GM19397 (cell line): ENCODE measurements at regions not wholly inside any gene's neighbourhood (a gene's known extent, or its start where the extent isn't known, plus 50 kb on each side); places are given as distances from the start of the nearest gene placed in this dataset.

Experiments used
- ATAC-seq: cut with Tn5 transposase; IDR thresholded peaks from one replicate; pipeline ENCODE4 v1.9.1; 2021; ENCODE audit warnings: mild to moderate bottlenecking, moderate library complexity; ENCODE audit not compliant: unreplicated experiment

DNA sequence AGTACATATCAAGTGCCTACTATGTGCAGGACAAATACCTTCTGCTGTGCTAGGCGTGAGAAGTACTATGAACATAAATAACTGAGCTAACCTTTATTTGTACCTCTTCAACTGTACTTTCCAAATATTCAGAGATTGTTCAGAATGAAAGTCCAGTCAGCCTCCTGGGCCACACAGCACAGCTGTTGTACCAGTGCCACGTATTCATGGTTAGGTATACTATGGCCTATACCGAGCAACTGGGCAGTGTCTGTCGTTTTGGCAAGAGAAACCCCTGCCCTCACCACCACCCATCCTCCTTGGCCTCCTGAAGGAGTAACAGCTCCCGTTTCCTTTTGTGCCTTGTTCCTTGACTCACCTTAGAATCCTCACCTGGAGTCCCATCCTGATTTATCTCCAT, 53.0 kb downstream of the RASSF10 start:
- no peak for ATAC-seq

DNA sequence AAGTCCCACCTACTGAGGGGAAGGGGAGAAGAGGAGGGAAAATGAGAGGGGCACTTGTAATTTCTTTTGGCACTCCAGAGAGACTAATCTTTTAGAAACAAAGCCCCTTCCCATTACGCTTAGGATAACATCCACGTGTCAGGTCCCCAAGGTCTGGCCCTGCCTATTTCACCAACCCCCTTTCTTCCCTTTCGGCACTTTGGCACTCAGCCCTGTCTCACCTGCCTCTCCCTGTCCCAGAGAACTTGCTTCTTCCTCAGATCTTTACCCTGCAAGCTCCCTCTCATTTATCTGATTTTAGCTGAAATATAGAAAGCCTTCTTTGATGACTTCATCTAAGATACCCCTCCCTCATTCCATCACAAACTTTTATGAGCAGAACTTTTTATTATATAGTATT, 55.5 kb downstream of the RASSF10 start:
- ATAC-seq = no peak

DNA sequence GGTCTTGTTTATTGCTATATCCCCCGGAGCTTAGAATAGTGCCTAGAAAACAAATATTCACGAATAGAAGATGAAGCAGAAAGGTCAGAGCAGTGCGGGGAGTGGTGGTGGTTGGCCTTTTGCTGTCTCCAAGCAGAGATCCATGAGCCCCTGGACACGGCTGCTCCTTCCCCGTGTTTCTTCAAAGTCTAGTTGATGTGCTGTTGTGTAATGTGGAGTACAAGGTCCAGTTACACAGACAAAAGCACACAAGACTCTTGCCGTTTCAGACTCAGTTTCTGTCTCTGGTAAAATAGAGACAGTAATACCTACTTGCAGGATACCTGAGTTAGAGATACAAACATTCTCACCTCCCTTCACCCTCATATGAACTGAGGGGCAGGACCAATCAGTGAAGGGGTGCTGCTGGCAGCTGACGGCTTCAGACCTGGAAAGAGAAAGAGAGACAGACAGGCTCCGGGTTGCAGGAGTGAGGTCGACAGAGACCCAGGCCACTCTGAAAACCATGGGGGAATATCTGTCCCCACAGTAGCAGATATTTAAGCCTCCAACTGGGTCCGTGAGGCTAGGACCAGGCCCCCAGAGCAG, 56.2 kb downstream of the RASSF10 start:
- ATAC-seq = no peak

DNA sequence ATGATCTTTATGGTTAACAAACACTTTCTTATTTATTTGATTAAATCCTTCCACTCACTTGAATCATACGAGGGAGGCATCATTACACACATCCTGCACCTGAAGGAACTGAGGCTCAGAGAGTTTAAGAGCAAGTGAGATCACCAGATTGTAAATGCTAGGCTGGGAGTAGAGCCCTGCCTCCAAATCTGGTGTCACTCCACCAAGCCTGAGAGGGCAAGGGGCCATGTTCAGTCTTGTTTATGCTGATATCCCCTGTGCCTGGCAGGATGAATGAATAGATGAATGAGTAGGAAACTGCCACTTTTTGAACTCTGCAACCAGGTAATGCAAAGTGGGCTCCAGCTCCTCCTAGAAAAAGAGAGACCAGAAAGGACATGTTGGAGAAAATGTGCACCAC, 59.1 kb downstream of the RASSF10 start:
- ATAC-seq = no peak

DNA sequence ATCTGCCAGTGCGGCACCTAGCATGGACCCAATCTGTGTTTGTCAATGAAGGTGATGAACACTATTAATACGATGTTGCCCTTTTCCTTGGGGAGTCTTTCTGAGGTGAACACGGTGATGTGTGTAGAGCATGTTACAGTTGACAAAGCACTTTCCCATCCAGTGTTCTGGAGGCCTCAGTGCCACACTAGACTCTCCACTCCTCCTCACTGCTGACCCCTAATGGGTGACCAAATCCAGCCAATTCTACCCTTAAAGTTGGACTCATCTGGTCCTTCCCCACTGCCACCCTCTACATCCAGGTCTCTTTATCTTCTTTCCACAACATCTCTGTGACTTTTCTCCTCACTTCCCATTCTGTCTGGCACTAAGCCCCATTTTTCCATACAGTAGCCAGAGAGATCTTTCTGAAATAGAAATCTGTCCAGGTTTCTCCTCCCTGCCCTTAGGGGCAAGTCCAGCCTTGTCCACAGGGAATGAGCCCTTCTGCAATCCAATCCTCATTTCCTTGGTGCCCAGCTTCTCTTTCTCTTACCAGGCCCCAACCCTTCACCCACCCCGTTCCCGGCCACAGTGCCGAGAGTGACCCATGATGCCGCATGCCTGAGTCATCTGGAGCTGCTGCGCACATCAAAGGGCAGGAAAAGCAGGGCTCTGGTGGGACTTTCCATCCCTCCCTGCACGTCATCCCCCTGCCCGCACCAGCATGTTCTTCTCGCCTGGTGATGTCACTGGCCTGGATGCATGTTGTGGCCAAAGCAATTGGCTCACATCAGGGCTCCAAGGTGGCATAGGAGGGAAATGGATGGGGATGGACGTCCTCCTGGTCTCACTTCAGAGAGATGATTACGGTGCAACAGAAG, 64.2 kb downstream of the RASSF10 start:
- no peak for ATAC-seq

DNA sequence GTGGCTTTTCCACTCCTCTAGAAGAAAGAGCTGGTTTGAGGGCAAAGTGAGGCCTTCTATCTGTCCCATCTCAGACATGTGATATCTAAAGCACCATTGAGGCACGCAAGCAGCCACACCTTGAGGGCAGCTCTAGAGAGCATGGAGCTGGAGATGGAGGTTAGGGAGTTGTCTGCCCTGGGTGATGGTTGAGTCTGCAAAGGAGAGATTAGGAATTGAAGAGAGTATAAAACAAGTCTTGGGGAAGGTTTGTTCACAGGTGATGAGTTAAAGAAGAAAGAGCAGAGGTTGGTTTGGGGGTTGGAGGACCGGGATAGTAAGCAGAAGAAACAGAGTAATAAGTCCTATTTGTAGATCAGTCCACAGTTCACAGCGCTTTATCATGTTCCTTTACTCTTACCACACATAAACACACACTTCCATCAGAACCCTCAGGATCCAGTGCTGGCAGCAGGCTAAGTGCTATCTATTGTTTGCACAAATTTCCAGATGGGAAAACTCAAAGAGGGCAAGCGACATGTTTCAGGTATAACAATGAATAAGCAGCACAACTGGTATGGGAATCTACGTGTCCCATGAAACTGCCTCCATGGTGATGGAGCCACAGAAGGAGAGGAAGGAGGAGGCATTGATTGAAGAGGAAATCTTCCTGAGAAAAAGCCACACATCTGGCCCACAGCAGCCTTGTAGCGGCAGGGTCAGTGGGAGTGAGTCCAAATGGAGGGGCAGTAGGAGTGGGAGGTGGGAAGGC, 65.8 kb downstream of the RASSF10 start:
- no peak for ATAC-seq

DNA sequence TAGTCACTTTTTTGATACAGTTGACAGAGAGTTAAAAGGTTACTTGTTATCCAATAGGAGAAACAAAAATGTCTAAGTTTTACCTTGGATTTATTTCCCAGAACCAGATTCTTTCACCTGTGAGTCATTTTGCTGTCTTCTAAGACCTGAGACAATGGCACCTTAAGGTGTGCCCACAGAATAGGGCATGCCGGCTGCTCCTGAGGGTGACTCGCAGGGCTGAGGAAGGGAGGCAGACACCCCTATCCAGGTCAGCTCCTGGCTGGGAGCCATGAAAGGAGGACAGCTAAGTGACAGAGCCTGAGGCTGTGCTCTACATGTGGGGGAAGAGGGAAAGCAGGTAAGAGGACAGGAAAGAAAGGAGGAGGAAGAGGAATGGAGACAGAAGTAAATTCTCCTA, 67.8 kb downstream of the RASSF10 start:
- no peak for ATAC-seq

DNA sequence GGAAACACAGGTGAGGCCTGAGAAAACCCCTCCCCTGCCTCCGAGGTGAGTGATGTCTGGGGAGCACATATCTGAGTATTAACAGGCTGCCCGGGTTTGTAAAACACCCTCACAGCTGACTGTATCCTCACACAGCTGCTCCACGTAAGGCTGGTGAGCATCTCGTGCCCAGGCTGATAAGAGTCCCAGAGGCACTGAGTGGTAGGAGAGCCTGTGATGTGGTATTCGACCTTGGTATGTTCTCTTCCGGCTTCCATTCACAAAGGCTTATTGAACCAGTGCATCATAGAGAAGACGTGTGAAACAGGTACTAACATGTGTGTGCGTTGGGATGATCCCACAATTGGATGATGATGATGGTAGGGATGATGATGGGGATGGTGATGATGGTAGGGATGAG, 71.7 kb downstream of the RASSF10 start:
- ATAC-seq = no peak

DNA sequence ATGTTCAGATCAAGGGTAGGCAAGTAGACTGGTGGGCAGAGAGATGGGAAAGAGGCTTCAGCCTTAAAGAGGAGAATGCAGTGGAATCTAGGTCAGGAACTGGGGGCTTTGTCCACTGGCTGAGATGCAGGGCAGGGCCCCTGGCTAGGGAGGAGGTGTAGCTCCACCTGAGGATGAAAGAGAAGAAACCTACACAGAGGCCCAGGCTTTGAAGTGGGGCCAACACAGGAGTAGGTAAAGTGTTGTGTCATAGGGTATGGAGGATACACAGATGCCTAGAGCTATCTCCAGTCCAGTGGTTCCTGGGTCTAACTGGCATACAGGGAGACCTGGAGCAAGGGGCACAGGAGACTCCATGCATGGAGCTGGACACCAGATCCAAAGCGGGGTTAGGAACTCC, 73.5 kb downstream of the RASSF10 start:
- ATAC-seq = no peak

DNA sequence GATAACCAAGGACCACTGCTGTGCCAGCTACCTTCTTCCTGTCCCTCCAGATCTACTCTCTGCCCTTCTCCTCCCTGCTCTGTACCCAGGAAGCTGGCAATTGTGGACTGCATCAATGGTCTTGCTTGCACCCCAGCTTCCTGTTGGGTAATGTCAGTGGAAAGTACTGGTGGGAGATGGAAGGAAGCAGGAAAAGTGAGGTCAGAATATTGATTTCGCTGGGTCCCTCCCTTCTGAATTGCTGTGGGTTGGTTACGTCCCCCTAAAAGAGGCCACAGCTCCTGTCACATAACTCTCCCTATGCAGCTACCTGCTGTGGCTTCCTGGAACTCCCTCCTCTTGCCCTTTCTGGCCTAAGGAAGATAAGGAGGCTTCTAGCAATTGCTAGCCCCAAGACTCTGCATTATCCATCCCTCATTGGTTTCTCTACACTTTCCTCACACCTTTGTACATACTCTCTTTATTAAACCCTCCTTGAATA, 81.2 kb downstream of the RASSF10 start:
- no peak for ATAC-seq

DNA sequence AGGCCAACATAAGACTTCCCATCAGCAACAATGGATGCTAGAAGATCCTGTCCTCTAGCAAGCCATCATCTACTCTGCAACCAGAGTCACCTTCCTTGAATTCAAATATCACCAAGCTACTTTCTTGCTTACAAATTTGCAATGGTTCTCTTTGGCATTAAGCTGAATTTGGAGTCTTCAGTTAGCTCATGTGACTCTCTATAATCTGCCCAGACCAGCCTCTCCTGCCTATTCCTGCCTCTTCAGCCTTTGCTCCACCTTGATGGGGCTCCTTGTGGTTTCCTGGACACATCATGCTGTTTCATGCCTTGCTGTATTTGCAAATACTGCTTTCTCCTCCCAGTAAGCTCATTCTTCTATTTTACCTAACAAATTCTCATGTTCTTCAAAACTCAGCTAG, 82.3 kb downstream of the RASSF10 start:
- no peak for ATAC-seq

DNA sequence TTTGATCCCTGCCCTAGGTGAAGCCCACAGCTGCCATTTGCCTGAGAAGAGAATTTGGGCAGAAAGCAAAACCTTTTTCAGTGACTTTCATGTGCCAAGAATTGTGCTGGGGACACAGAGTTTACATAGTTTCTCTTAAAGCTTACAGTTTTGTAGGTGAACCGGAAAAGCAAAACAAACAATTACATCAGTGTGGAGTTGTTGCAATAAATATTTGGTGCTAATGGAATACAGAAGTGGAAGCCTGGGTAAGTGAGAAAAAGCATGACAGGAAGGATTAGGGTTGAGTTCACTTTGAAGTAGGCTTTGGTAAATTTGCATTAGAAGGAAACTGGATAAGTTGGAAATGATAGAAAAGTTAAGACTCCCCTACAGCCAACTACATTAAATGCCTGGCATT, 82.7 kb downstream of the RASSF10 start:
- no peak for ATAC-seq

DNA sequence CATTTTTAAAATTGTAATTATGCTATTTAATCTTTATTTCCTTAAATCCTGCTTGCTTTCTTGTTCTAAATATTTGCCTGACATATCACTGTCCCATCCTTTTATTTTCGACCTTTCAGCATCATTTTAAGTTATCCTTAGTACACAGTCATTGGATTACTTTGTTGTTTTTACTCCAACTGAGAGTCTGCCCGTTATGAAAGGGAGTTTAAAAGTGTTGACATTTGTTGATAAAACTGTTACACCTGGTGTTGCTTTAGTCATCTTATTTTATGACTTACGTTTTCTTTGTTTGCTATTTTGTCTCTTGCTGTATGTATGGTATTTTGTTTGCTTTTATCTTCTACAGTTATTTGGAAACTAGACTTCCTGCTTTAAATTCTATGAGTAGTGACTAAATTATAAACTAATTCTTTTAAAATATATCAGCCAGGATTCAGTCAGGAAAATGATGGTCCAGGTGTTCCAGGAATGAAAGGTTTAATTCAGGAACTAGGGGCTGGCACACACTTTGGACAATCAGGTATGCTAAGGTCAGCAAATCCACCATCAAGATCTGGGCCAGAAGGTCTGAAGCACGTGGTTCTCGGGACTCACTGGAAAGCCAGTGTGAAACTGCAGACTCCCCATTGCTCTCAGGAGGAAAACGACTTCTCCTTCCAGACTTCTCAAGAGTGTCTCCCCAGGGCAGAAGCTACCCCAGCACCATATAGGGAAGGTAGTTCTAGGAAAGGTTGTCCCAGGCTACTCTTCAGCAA, 86.0 kb downstream of the RASSF10 start:
- no peak for ATAC-seq

DNA sequence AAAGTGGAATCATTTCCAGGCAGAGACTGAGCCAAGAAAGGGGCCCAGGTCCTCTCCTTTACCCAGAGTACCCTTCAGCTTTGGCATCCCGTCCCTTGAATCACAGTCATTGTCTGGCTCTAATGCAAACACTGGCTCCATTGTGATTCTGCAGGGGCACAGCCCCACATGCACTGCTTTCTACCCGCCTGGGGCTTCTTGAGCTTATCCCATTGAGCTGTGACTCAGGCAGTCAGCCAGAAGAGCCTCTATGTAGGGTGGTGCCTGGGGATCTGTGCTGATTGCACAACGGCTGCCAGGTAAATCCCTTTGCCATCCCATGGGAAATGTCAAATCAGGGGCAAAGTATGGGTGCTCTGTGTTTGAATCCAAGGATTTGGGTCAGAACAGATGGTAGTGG, 88.9 kb downstream of the RASSF10 start:
- no peak for ATAC-seq

DNA sequence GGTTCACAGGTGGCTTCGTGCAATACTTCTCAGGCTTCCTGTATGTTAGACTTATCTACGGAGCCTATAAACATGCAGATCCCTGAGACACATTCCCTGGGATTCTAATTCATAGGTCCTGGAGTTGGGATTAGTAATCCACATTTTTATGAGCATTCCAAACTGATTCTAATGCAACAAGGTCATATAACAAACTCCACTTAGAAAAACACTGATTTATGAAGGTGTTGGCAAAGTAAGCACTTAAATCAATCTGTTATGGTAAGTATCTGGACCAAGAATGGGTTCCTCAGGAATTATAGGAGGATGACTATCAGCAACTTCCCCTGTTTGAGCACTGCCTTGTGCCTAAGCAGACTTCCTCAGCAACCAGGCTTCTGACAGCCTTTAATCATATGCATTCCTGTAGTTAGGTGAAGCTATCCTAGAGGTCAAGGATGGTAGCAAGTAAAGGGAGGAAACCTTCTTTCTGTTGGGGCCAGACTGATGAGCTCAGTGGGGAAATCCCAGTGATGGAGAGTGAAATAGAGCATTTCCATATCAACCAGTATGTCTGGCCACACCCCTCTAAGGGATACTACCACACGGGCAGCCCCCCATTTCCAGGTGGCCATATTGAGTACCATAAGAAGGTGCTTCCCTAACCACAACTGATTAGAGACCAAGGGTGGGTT, 89.6 kb downstream of the RASSF10 start:
- ATAC-seq = no peak

DNA sequence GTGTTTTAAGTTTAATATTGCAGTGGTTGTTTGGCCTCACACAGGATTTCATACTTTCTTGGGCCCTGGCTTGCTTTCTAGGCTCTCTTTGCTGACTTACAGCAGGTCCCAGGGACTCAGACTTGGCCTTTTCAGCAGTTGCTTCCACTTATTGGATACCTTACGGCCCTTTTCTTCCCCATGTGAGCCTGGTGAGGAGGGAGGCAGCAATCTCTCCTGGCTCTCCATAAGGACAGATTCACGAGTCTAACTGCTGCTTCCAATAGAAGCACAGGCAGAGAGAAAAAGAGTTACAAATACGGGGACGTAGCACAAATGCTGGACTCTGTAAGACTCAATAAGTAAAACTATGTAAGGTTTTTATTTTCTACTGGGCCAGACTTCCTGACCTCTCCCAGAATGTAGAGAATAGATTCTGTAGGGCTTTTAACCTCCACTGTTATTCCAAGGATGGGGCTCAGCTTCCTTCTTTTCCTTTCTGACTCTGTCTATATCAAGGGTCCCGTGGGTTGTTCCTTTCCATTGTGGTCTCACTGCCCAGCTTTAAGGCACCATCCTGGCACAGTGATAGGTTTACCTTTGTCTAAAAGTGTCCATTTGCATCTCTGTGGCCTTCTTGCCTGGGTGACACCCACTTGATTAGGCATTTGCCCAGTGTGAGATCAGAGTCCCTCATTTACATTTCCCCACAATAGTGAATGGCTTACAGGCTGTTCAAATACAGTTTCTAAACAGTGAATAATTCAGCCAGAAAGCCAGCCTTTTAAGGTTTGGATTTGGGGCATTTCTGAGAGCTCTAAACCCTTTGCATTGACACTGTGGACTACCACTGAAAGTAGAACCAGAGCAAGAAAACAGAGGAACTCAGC, 92.8 kb downstream of the RASSF10 start:
- ATAC-seq = peak; percentile 39

DNA sequence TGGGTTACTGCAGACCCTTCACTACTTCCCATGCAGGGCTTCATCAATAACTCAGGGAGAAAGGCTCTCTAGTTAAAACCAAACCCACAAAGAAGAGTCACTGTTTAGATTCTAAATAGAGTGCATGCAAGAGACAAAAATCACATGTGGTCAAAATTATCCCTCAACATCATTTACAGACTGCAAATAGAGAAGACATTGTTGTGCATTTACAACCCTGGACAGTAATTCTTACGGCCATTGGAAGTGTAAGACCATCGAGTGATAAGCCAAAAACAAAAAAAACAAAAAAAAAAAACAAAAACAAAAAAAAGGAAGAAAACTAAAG, 93.4 kb downstream of the RASSF10 start:
- ATAC-seq = no peak

DNA sequence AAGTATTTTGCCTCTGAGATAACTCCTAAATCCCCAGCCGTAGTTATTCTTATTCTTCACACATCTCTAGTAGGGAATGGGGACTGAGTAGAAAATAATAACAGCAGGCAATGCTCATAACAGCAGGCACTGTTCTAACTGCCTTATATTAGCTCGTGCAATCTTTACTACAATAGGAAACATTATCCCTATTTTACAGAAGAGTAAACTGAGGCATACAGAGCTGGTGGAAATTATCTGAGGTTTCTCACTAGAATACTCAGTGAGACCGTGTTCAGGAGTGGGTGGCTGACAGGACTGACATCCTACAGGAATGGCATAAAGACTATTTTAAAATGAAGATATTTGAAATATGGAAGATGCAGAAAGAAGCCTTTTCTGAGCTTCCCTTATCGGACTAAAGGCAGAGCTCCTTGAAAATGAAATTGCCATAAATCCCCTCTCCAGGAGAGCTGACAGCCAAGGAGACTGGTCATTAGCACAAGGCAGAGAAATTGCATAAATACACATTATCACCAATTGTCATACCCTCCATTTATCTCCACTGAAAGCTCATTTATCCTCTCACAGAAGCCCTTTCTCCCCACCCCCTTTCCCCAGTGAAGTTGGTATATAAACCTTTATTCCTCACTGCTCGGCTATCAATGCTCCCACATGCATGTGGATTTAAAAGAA, 93.9 kb downstream of the RASSF10 start:
- ATAC-seq = no peak

DNA sequence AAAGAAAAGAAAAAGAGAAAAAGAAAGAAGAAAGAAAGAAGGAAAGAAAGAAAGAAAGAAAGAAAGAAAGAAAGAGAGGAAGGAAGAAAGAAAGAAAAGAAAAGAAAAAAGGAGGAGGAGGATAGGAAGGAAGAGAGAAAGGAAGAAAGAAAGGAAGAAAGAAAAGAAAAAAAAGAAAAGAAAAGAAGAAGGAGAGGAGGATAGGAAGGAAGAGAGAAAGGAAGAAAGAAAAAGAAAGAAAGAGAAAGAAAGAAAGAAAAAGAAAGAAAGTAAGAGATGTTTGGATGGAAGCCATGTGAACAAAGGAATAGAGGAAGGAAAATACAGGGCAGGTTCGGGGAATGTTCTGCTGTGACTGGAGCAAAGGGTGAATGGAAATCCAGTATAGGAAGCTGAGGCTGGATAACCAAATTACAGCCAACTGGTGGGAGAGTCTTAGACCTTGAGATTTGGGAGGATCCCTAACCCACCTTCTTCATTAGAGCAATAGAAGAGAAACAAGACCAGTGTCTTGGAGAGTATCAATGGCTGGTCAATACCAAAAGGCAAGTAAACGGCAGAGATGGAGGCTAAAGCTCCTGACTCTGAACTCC, 94.9 kb downstream of the RASSF10 start:
- ATAC-seq = no peak
